ENCODE measurements at regions not wholly inside any gene's neighbourhood (a gene's known extent, or its start where the extent isn't known, plus 50 kb on each side); places are given as distances from the start of the nearest gene placed in this dataset.

DNA sequence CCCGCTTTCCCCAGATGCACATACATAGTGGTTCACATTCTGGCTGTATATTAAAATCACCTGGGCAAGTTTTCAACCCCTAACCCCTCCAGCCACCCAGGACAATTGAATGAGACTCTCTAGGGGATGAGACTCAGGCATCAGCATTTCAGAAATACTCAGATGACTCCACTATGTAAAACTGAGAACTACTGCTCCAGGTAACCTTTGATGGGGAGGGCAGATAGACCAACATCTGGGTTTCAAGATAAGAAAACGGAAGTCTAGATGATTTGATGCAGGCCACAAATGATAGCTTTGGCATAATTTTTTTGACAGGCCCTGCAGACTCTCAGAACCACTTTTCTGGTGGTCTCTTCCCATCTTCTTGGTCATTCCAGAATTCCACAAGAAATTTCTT lies 341.1 kb downstream of the EMP1 start:
- dilution Hi-C loops (cut with HindIII; ENCODE audit: low sequenced_read_pairs, unreplicated experiment): no loop called here
- no peak overlapping the region for H3K14ac ChIP-seq (replicated peaks; ENCODE audit: low read depth, low read length)
- no peak overlapping the region for H2AFZ ChIP-seq (replicated peaks; ENCODE audit: low read length, poor library complexity)
- H2AK9ac ChIP-seq (replicated peaks; ENCODE audit: low read depth, low read length, poor library complexity): no peak overlapping the region
- no peak overlapping the region for H3K27ac ChIP-seq (ENCODE audit: insufficient read depth, low read length)
- in situ Hi-C loops (cut with MboI; ENCODE audit: low sequenced_read_pairs): loop anchor here (25.0 kb wide), 3 partner anchors 250 to 625 kb away; partner anchors contain the start of gene FAM234B
- no peak overlapping the region for H4K5ac ChIP-seq (ENCODE audit: low read depth, low read length)
- H4K91ac ChIP-seq (ENCODE audit: insufficient read depth, low read depth, low read length): no peak overlapping the region
- CTCF ChIA-PET: no interaction called here
- H3K36me3 ChIP-seq (ENCODE audit: control insufficient read depth, insufficient read depth, low read length): no peaks in the 10 kb centered on the region
- H2AK5ac ChIP-seq (ENCODE audit: low read depth, low read length): no peak overlapping the region
- no peaks in the 10 kb centered on the region for H3K9me1 ChIP-seq (ENCODE audit: insufficient read depth, low read length)
- H3K23ac ChIP-seq (ENCODE audit: low read depth, low read length): no peak overlapping the region
- WGBS, 2 experiments (ENCODE audit: extremely low coverage in 2 of 2, insufficient read length in 1 of 2): no CpG with 5 or more reads among the region's 2 CpGs
- H2BK120ac ChIP-seq (ENCODE audit: low read depth, low read length): no peak overlapping the region
- no peak overlapping the region for H3K18ac ChIP-seq (ENCODE audit: low read depth, low read length)
- ATAC-seq (ENCODE audit: low read depth) (no peak), DNase-seq (no peak)
- POLR2A ChIA-PET (ENCODE audit: unreplicated experiment): no interaction called here
- H4K20me1 ChIP-seq (ENCODE audit: insufficient read depth, low read length): no peaks in the 10 kb centered on the region
- no peaks in the 10 kb centered on the region for H3K79me1 ChIP-seq (ENCODE audit: low read depth in 1 of 2, low read length in 2 of 2)
- H3K4me1 ChIP-seq (ENCODE audit: control insufficient read depth, insufficient read depth, low read length): no peaks in the 10 kb centered on the region
- no peak overlapping the region for H3K56ac ChIP-seq (ENCODE audit: extremely low read depth, insufficient read depth, low read length)
- no peak overlapping the region for H4K8ac ChIP-seq (ENCODE audit: low read depth in 2 of 2, low read length in 2 of 2)
- H3K9me3 ChIP-seq (ENCODE audit: control insufficient read depth, insufficient read depth, low read length): no peaks in the 10 kb centered on the region
- H2BK15ac ChIP-seq (ENCODE audit: low read depth, low read length): no peak overlapping the region
- H2BK5ac ChIP-seq (ENCODE audit: low read depth, low read length, poor library complexity, severe bottlenecking): no peak overlapping the region
- no peak overlapping the region for H3K4me3 ChIP-seq (ENCODE audit: insufficient read depth, low read depth, low read length)
- H3K4ac ChIP-seq (ENCODE audit: low read depth, low read length): no peak overlapping the region
- H3K9ac ChIP-seq (ENCODE audit: low read depth, low read length): no peak overlapping the region
- TF ChIP-seq RFX5 (IDR thresholded peaks at IDR 0.05; ENCODE audit: low read depth, low read length) (no peak), MAFK (IDR thresholded peaks at IDR 0.05; ENCODE audit: low read depth, low read length) (no peak), CEBPB (IDR thresholded peaks at IDR 0.05; ENCODE audit: low read depth, low read length) (no peak), CHD1 (IDR thresholded peaks at IDR 0.05; ENCODE audit: low read depth, low read length) (no peak), RAD21 (IDR thresholded peaks at IDR 0.05; ENCODE audit: low read length) (no peak), MAZ (IDR thresholded peaks at IDR 0.05; ENCODE audit: borderline replicate concordance, low read depth, low read length) (no peak), NFE2L2 (IDR thresholded peaks at IDR 0.05; ENCODE audit: low read depth, low read length) (no peak), RCOR1 (IDR thresholded peaks at IDR 0.05; ENCODE audit: insufficient replicate concordance, low read length) (no peak), MXI1 (IDR thresholded peaks at IDR 0.05; ENCODE audit: borderline replicate concordance, low read depth, low read length) (no peak), SMC3 (IDR thresholded peaks at IDR 0.05; ENCODE audit: low read depth, low read length) (no peak), FOS (IDR thresholded peaks at IDR 0.05; ENCODE audit: low read depth, low read length) (no peak), BHLHE40 (IDR thresholded peaks at IDR 0.05; ENCODE audit: low read depth, low read length) (no peak), POLR2A (IDR thresholded peaks at IDR 0.05; ENCODE audit: low read depth, low read length) (no peak)
- TF ChIP-seq, protein P1, sequence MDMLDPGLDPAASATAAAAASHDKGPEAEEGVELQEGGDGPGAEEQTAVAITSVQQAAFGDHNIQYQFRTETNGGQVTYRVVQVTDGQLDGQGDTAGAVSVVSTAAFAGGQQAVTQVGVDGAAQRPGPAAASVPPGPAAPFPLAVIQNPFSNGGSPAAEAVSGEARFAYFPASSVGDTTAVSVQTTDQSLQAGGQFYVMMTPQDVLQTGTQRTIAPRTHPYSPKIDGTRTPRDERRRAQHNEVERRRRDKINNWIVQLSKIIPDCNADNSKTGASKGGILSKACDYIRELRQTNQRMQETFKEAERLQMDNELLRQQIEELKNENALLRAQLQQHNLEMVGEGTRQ (IDR thresholded peaks at IDR 0.05; ENCODE audit: low read depth, low read length): no peak
- TF ChIP-seq, protein P2, sequence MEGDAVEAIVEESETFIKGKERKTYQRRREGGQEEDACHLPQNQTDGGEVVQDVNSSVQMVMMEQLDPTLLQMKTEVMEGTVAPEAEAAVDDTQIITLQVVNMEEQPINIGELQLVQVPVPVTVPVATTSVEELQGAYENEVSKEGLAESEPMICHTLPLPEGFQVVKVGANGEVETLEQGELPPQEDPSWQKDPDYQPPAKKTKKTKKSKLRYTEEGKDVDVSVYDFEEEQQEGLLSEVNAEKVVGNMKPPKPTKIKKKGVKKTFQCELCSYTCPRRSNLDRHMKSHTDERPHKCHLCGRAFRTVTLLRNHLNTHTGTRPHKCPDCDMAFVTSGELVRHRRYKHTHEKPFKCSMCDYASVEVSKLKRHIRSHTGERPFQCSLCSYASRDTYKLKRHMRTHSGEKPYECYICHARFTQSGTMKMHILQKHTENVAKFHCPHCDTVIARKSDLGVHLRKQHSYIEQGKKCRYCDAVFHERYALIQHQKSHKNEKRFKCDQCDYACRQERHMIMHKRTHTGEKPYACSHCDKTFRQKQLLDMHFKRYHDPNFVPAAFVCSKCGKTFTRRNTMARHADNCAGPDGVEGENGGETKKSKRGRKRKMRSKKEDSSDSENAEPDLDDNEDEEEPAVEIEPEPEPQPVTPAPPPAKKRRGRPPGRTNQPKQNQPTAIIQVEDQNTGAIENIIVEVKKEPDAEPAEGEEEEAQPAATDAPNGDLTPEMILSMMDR (conservative IDR thresholded peaks at IDR 0.05; ENCODE audit: low read depth, low read length): no peak
- TF ChIP-seq, protein P3, sequence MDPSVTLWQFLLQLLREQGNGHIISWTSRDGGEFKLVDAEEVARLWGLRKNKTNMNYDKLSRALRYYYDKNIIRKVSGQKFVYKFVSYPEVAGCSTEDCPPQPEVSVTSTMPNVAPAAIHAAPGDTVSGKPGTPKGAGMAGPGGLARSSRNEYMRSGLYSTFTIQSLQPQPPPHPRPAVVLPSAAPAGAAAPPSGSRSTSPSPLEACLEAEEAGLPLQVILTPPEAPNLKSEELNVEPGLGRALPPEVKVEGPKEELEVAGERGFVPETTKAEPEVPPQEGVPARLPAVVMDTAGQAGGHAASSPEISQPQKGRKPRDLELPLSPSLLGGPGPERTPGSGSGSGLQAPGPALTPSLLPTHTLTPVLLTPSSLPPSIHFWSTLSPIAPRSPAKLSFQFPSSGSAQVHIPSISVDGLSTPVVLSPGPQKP (IDR thresholded peaks at IDR 0.05; ENCODE audit: borderline replicate concordance, low read depth, low read length): no peak
- H3K27me3 ChIP-seq (ENCODE audit: control insufficient read depth, insufficient read depth, low read length): no peaks in the 10 kb centered on the region
- H2BK20ac ChIP-seq (ENCODE audit: low read depth, low read length): no peak overlapping the region
- BruUV-seq (replicated peaks): no TSS peak
- intact Hi-C loops (cut with micrococcal nuclease): loop anchor here (5.0 kb wide), 1 partner anchor 630 kb away; no protein-coding TSS in a partner anchor
- H3K4me2 ChIP-seq (ENCODE audit: low read depth, low read length): no peak overlapping the region

Data from IMR-90 (cell line).